HG02938 (cell line): ENCODE measurements at regions not wholly inside any gene's neighbourhood (a gene's known extent, or its start where the extent isn't known, plus 50 kb on each side); places are given as distances from the start of the nearest gene placed in this dataset.
"Not testable (repeated sequence)": the region's sequence is repeated elsewhere in the genome, so short reads cannot be mapped to it uniquely, and the experiment has no call there.

Experiments
- ATAC-seq: cut with Tn5 transposase; IDR thresholded peaks from one replicate; pipeline ENCODE4 v1.9.1; 2021; ENCODE audit warnings: mild to moderate bottlenecking, moderate library complexity; ENCODE audit not compliant: unreplicated experiment

GRCh38 chr10:29804025-29804852, 169.5 kb upstream of the SVIL start:
- ATAC-seq, result no peak

- ATAC-seq, result no peak
Measured at GRCh38 chr10:29802171-29802570, 167.4 kb upstream of the SVIL start.

GRCh38 chr10:29798921-29799690, 164.3 kb upstream of the SVIL start:
- no peak for ATAC-seq

GRCh38 chr10:29797616-29798015, 162.8 kb upstream of the SVIL start:
- no peak for ATAC-seq

- ATAC-seq, result no peak
Measured at GRCh38 chr10:29795850-29796249, 161.1 kb upstream of the SVIL start.

GRCh38 chr10:29794776-29795611, 160.2 kb upstream of the SVIL start:
- no peak for ATAC-seq

- no peak for ATAC-seq
Measured at GRCh38 chr10:29791773-29792172, 157.0 kb upstream of the SVIL start.

- ATAC-seq, result no peak
Measured at GRCh38 chr10:29790207-29790606, 155.4 kb upstream of the SVIL start.

- ATAC-seq, result no peak
Measured at GRCh38 chr10:29788113-29788512, 153.3 kb upstream of the SVIL start.

- ATAC-seq, result no peak
Measured at GRCh38 chr10:29785701-29786100, 150.9 kb upstream of the SVIL start.

GRCh38 chr10:29784175-29784773, 149.5 kb upstream of the SVIL start:
- ATAC-seq, result no peak

- ATAC-seq, result no peak
Measured at GRCh38 chr10:29783201-29783947, 148.6 kb upstream of the SVIL start.

GRCh38 chr10:29780639-29781038, 145.9 kb upstream of the SVIL start:
- no peak for ATAC-seq

GRCh38 chr10:29780096-29780495, 145.3 kb upstream of the SVIL start:
- no peak for ATAC-seq

GRCh38 chr10:29776246-29776645, 141.5 kb upstream of the SVIL start:
- ATAC-seq, result no peak

- ATAC-seq, result no peak
Measured at GRCh38 chr10:29774475-29774874, 139.7 kb upstream of the SVIL start.

GRCh38 chr10:29773675-29774091, 138.9 kb upstream of the SVIL start:
- no peak for ATAC-seq

- ATAC-seq, result no peak
Measured at GRCh38 chr10:29772403-29772802, 137.6 kb upstream of the SVIL start.

GRCh38 chr10:29771376-29771775, 136.6 kb upstream of the SVIL start:
- no peak for ATAC-seq

- ATAC-seq, result not testable (repeated sequence)
Measured at GRCh38 chr10:29769277-29769676, 134.5 kb upstream of the SVIL start.
